Fibroblast of skin of right biceps (primary cell): ENCODE measurements at regions not wholly inside any gene's neighbourhood (a gene's known extent, or its start where the extent isn't known, plus 50 kb on each side); places are given as distances from the start of the nearest gene placed in this dataset.

Source experiments
- DNase-seq: peaks from one replicate; pipeline ENCODE4 v3.0.0-alpha.2; 2013

- DNase-seq: no peak
Measured at GRCh38 chr14:82067221-82067875, 533.7 kb upstream of the SEL1L start.

- no peak for DNase-seq
Measured at GRCh38 chr14:82070040-82070439, 536.4 kb upstream of the SEL1L start.

GRCh38 chr14:82070753-82071152, 537.1 kb upstream of the SEL1L start:
- no peak for DNase-seq

- no peak for DNase-seq
Measured at GRCh38 chr14:82073547-82073946, 539.9 kb upstream of the SEL1L start.

- DNase-seq: peak; percentile 13
Measured at GRCh38 chr14:82075566-82075965, 541.9 kb upstream of the SEL1L start.

- no peak for DNase-seq
Measured at GRCh38 chr14:82079553-82079952, 545.9 kb upstream of the SEL1L start.

GRCh38 chr14:82080370-82080769, 546.7 kb upstream of the SEL1L start:
- DNase-seq: no peak

GRCh38 chr14:82084813-82085212, 551.2 kb upstream of the SEL1L start:
- DNase-seq: no peak

- DNase-seq: no peak
Measured at GRCh38 chr14:82091097-82091496, 557.4 kb upstream of the SEL1L start.

- no peak for DNase-seq
Measured at GRCh38 chr14:82094829-82095345, 561.2 kb upstream of the SEL1L start.

GRCh38 chr14:82104013-82104412, 570.4 kb upstream of the SEL1L start:
- no peak for DNase-seq

- DNase-seq: no peak
Measured at GRCh38 chr14:82112210-82112839, 578.7 kb upstream of the SEL1L start.

GRCh38 chr14:82113007-82113406, 579.4 kb upstream of the SEL1L start:
- no peak for DNase-seq

- DNase-seq: no peak
Measured at GRCh38 chr14:82113710-82114109, 580.1 kb upstream of the SEL1L start.

GRCh38 chr14:82116721-82117120, 583.1 kb upstream of the SEL1L start:
- no peak for DNase-seq

- DNase-seq: no peak
Measured at GRCh38 chr14:82122655-82123054, 589.0 kb upstream of the SEL1L start.

GRCh38 chr14:82124511-82124910, 590.9 kb upstream of the SEL1L start:
- DNase-seq: no peak

- DNase-seq: no peak
Measured at GRCh38 chr14:82126006-82126405, 592.4 kb upstream of the SEL1L start.

- DNase-seq: no peak
Measured at GRCh38 chr14:82134411-82134810, 600.8 kb upstream of the SEL1L start.

- no peak for DNase-seq
Measured at GRCh38 chr14:82138431-82138830, 604.8 kb upstream of the SEL1L start.

- DNase-seq: no peak
Measured at GRCh38 chr14:82146846-82147245, 613.2 kb upstream of the SEL1L start.

- no peak for DNase-seq
Measured at GRCh38 chr14:82153689-82154088, 620.0 kb upstream of the SEL1L start.

GRCh38 chr14:82159624-82160023, 626.0 kb upstream of the SEL1L start:
- DNase-seq: peak; percentile 66

GRCh38 chr14:82180139-82180538, 646.5 kb upstream of the SEL1L start:
- DNase-seq: no peak

GRCh38 chr14:82182646-82183045, 649.0 kb upstream of the SEL1L start:
- no peak for DNase-seq
